Mesendoderm (in vitro differentiated cells): ENCODE measurements at regions not wholly inside any gene's neighbourhood (a gene's known extent, or its start where the extent isn't known, plus 50 kb on each side); places are given as distances from the start of the nearest gene placed in this dataset.

Experiments used
- DNase-seq: peaks from one replicate; pipeline ENCODE4 v3.0.0; 2013
- H2AK5ac ChIP-seq: 2 replicates; pipeline ENCODE4 v1.6.1; 2013; ENCODE audit warnings: low read length, inconsistent platforms
- H2BK120ac ChIP-seq: 2 replicates; pipeline ENCODE4 v1.6.1; 2013; ENCODE audit warnings: low read depth, mild to moderate bottlenecking, low read length, moderate library complexity, mixed read lengths
- H2BK15ac ChIP-seq: replicated peaks from 2 replicates; pipeline ENCODE4 v1.6.1; 2013; ENCODE audit warnings: low read depth, mild to moderate bottlenecking, moderate library complexity
- H2BK5ac ChIP-seq: 2 replicates; pipeline ENCODE4 v1.6.1; 2013; ENCODE audit warnings: low read length, inconsistent platforms
- H3K18ac ChIP-seq: 2 replicates; pipeline ENCODE4 v1.6.1; 2013; ENCODE audit warnings: mild to moderate bottlenecking, low read length, mixed read lengths
- H3K23ac ChIP-seq: one replicate; pipeline ENCODE4 v1.6.1; 2013; ENCODE audit warnings: low read length
- H3K27ac ChIP-seq: 2 replicates; pipeline ENCODE4 v1.5.1; 2013; ENCODE audit warnings: low read depth, mild to moderate bottlenecking, inconsistent platforms, low read length, moderate library complexity
- H3K27me3 ChIP-seq: 2 replicates; pipeline ENCODE4 v1.6.1; 2013; ENCODE audit warnings: low read length, control low read depth, mild to moderate bottlenecking, inconsistent platforms; ENCODE audit not compliant: insufficient read depth, poor library complexity
- H3K36me3 ChIP-seq: 2 replicates; pipeline ENCODE4 v1.6.1; 2013; ENCODE audit warnings: low read length, inconsistent platforms; ENCODE audit not compliant: control insufficient read depth, insufficient read depth
- H3K4ac ChIP-seq: one replicate; pipeline ENCODE4 v1.6.1; 2013; ENCODE audit warnings: low read depth, mild to moderate bottlenecking, low read length, moderate library complexity
- H3K4me1 ChIP-seq: 2 replicates; pipeline ENCODE4 v1.6.1; 2013; ENCODE audit warnings: low read depth, low read length, inconsistent platforms; ENCODE audit not compliant: control insufficient read depth
- H3K4me2 ChIP-seq: 2 replicates; pipeline ENCODE4 v1.6.1; 2013; ENCODE audit warnings: low read length
- H3K4me3 ChIP-seq: 2 replicates; pipeline ENCODE4 v1.5.1; 2013; ENCODE audit warnings: mild to moderate bottlenecking, low read length
- H3K56ac ChIP-seq: one replicate; pipeline ENCODE4 v1.6.1; 2013; ENCODE audit warnings: low read length
- H3K79me1 ChIP-seq: 2 replicates; pipeline ENCODE4 v1.6.1; 2013; ENCODE audit warnings: low read length, inconsistent platforms
- H3K79me2 ChIP-seq: 2 replicates; pipeline ENCODE4 v1.6.1; 2013; ENCODE audit warnings: mild to moderate bottlenecking, low read length; ENCODE audit not compliant: control insufficient read depth, insufficient read depth
- H3K9ac ChIP-seq: 2 replicates; pipeline ENCODE4 v1.6.1; 2013; ENCODE audit warnings: low read length, inconsistent platforms
- H4K5ac ChIP-seq: one replicate; pipeline ENCODE4 v1.6.1; 2013; ENCODE audit warnings: low read length
- H4K8ac ChIP-seq: one replicate; pipeline ENCODE4 v1.6.1; 2013; ENCODE audit warnings: low read depth, mild to moderate bottlenecking, control low read depth, low read length, moderate library complexity
- WGBS: extraction: QIAGEN DNeasy Blood & Tissue Kit; methylation state at CpG from one replicate; pipeline ENCODE4 v1.1.7; 2013; ENCODE audit warnings: low lambda C conversion rate, missing lambda C conversion rate; ENCODE audit not compliant: insufficient coverage; ENCODE audit errors: extremely low coverage; 5-methylcytosine and 5-hydroxymethylcytosine counted together

GRCh38 chr16:66044556-66044955, 321.9 kb upstream of the CDH5 start:
- no peak for DNase-seq
- no peaks in the 10 kb centered on the region for H3K4me1 ChIP-seq
- H2BK120ac ChIP-seq, result no peak overlapping the region
- no CpG with 5 or more reads among the region's 2 CpGs for WGBS
- no peak overlapping the region for H3K4me3 ChIP-seq
- no peaks in the 10 kb centered on the region for H3K27me3 ChIP-seq
- H3K9ac ChIP-seq, result no peak overlapping the region
- H3K18ac ChIP-seq, result no peak overlapping the region
- no peak overlapping the region for H2AK5ac ChIP-seq
- no peak overlapping the region for H4K8ac ChIP-seq
- no peak overlapping the region for H4K5ac ChIP-seq
- no peak overlapping the region for H2BK5ac ChIP-seq
- H3K4me2 ChIP-seq, result no peak overlapping the region
- no peak overlapping the region for H3K27ac ChIP-seq
- H3K56ac ChIP-seq, result no peak overlapping the region
- no peak overlapping the region for H3K23ac ChIP-seq
- H2BK15ac ChIP-seq, result no peak overlapping the region
- H3K36me3 ChIP-seq, result no peaks in the 10 kb centered on the region
- no peaks in the 10 kb centered on the region for H3K79me2 ChIP-seq
- H3K79me1 ChIP-seq, result no peaks in the 10 kb centered on the region
- no peak overlapping the region for H3K4ac ChIP-seq

- no CpG with 5 or more reads among the region's 3 CpGs for WGBS
Measured at GRCh38 chr16:66044089-66044488, 322.4 kb upstream of the CDH5 start.

DNA sequence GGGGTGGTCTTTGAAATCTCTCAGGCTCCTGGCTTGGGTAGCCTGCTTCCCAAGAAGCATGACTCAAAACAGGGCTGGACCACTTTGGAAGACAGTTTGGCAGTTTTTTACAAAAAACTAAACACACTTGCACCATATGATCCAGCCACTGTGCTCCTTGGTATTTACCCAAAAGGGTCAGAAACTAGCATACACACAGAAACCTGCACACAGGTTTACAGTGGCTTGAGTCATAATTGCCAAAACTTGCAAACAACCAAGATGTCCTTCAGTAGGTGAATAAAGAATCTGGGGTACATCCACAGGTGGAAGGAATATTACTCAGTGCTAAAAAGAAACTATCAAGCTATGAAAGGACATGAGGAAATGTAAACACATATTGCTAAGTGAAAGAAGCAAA, 323.2 kb upstream of the CDH5 start:
- Histone ChIP-seq H3K18ac (no peak overlapping the region), H3K4me3 (no peak overlapping the region), H4K5ac (no peak overlapping the region), H3K79me2 (no peaks in the 10 kb centered on the region), H3K56ac (no peak overlapping the region), H3K4me2 (no peak overlapping the region), H4K8ac (no peak overlapping the region), H2BK15ac (no peak overlapping the region), H2BK120ac (no peak overlapping the region), H2BK5ac (no peak overlapping the region), H3K36me3 (no peaks in the 10 kb centered on the region), H3K27me3 (no peaks in the 10 kb centered on the region), H3K23ac (no peak overlapping the region), H3K9ac (no peak overlapping the region), H3K4ac (no peak overlapping the region), H3K4me1 (no peaks in the 10 kb centered on the region), H3K79me1 (no peaks in the 10 kb centered on the region), H3K27ac (no peak overlapping the region), H2AK5ac (no peak overlapping the region)
- no peak for DNase-seq

More at GRCh38 chr16:66044089-66044488, 322.4 kb upstream of the CDH5 start:
- Histone ChIP-seq H2AK5ac (no peak overlapping the region), H3K18ac (no peak overlapping the region), H3K4me1 (no peaks in the 10 kb centered on the region), H3K4me2 (no peak overlapping the region), H3K23ac (no peak overlapping the region), H3K4me3 (no peak overlapping the region), H3K27me3 (no peaks in the 10 kb centered on the region), H2BK15ac (no peak overlapping the region), H2BK5ac (no peak overlapping the region), H3K27ac (no peak overlapping the region), H4K5ac (no peak overlapping the region), H3K9ac (no peak overlapping the region), H2BK120ac (no peak overlapping the region), H3K36me3 (no peaks in the 10 kb centered on the region), H3K4ac (no peak overlapping the region), H3K79me1 (no peaks in the 10 kb centered on the region), H3K56ac (no peak overlapping the region), H3K79me2 (no peaks in the 10 kb centered on the region), H4K8ac (no peak overlapping the region)
- DNase-seq, result no peak

- DNase-seq, result no peak
- Histone ChIP-seq H3K79me2 (no peaks in the 10 kb centered on the region), H3K56ac (no peak overlapping the region), H2BK120ac (no peak overlapping the region), H3K4me3 (no peak overlapping the region), H4K8ac (no peak overlapping the region), H3K4me2 (no peak overlapping the region), H3K23ac (no peak overlapping the region), H3K18ac (no peak overlapping the region), H3K27ac (no peak overlapping the region), H3K4ac (no peak overlapping the region), H4K5ac (no peak overlapping the region), H2BK15ac (no peak overlapping the region), H2AK5ac (no peak overlapping the region), H3K27me3 (no peaks in the 10 kb centered on the region), H3K4me1 (no peaks in the 10 kb centered on the region), H3K36me3 (no peaks in the 10 kb centered on the region), H2BK5ac (no peak overlapping the region), H3K9ac (no peak overlapping the region), H3K79me1 (no peaks in the 10 kb centered on the region)
- WGBS, result no CpG with 5 or more reads among the region's 6 CpGs
Measured at GRCh38 chr16:66042341-66042740, 324.1 kb upstream of the CDH5 start.

DNA sequence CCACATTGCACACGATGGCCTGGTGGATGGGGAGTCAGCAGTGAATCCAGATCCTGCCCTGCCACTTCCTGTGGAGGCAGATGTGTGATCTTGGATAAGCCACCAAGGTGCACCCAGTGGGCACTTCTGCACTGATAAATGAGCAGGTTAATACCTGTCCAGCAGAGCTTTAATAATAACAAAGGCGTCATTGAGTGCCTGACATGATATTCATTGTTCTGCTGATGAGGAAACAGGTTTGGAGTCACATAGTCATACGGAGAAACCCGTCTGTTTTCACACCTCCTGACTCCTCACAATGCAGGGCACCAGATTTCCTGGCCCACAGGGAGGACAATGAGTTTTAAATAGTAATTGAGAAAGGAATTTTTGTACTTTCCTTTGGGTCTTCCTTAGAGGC, 324.6 kb upstream of the CDH5 start:
- H2BK120ac ChIP-seq, result no peak overlapping the region
- H3K23ac ChIP-seq, result no peak overlapping the region
- H3K9ac ChIP-seq, result no peak overlapping the region
- no peaks in the 10 kb centered on the region for H3K36me3 ChIP-seq
- no peak overlapping the region for H4K5ac ChIP-seq
- H3K79me2 ChIP-seq, result no peaks in the 10 kb centered on the region
- H3K18ac ChIP-seq, result no peak overlapping the region
- H2BK15ac ChIP-seq, result no peak overlapping the region
- H3K27me3 ChIP-seq, result no peaks in the 10 kb centered on the region
- no peaks in the 10 kb centered on the region for H3K4me1 ChIP-seq
- DNase-seq, result no peak
- H3K79me1 ChIP-seq, result no peaks in the 10 kb centered on the region
- H3K27ac ChIP-seq, result no peak overlapping the region
- no peak overlapping the region for H2BK5ac ChIP-seq
- no peak overlapping the region for H3K4me2 ChIP-seq
- WGBS, result no CpG with 5 or more reads among the region's 4 CpGs
- no peak overlapping the region for H3K4me3 ChIP-seq
- H2AK5ac ChIP-seq, result no peak overlapping the region
- no peak overlapping the region for H3K56ac ChIP-seq
- H4K8ac ChIP-seq, result no peak overlapping the region
- H3K4ac ChIP-seq, result no peak overlapping the region

DNA sequence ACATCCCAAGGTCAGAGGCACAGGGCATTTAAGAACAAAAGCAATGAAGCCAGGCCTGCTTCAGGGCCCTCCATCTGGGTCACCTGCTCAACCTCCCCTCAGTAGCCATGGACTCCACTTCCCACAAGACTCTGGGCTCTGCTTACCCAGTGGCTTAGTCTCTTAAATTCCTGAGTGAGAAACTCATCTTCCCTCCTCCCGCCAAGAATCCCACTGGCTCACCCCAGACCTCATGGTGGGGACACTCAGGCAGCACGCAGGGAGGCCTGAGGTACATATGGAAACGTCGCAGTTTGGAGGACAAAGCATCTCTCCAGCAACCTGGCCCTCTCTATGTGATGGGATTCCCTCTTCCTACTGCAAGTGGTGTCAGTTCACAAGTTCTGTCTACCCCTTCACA, 326.7 kb upstream of the CDH5 start:
- Histone ChIP-seq H3K79me2 (no peaks in the 10 kb centered on the region), H3K79me1 (no peaks in the 10 kb centered on the region), H2BK15ac (no peak overlapping the region), H4K5ac (no peak overlapping the region), H2AK5ac (no peak overlapping the region), H3K4ac (no peak overlapping the region), H4K8ac (no peak overlapping the region), H3K23ac (no peak overlapping the region), H2BK5ac (no peak overlapping the region), H3K4me1 (no peaks in the 10 kb centered on the region), H3K36me3 (no peaks in the 10 kb centered on the region), H3K4me3 (no peak overlapping the region), H3K4me2 (no peak overlapping the region), H3K27ac (no peak overlapping the region), H3K9ac (no peak overlapping the region), H2BK120ac (no peak overlapping the region), H3K27me3 (no peaks in the 10 kb centered on the region), H3K56ac (no peak overlapping the region), H3K18ac (no peak overlapping the region)
- WGBS, result no CpG with 5 or more reads among the region's 4 CpGs
- no peak for DNase-seq
